BJ (cell line): ENCODE measurements at regions not wholly inside any gene's neighbourhood (a gene's known extent, or its start where the extent isn't known, plus 50 kb on each side); places are given as distances from the start of the nearest gene placed in this dataset.

Source experiments
- CTCF ChIA-PET: fragments of 350-600 bp; formaldehyde crosslinking; extraction: SDS; loops from one replicate; lab custom pipeline; 2021; ENCODE audit warnings: antibody characterized with exemption, inconsistent platforms; lab: Yijun Ruan, JAX
- POLR2A ChIA-PET: fragments of 300-600 bp; sonication (Branson Sonifier 250); formaldehyde crosslinking; extraction: SDS; loops from one replicate; lab custom pipeline; 2021; ENCODE audit warnings: antibody characterized with exemption; lab: Charles Lee
- DNase-seq: peaks from one replicate; pipeline ENCODE4 v3.0.0-alpha.2; 2011; ENCODE audit warnings: low read depth
- H3K27me3 ChIP-seq: 2 replicates; pipeline ENCODE4 v1.6.0; 2011; ENCODE audit warnings: low read length; ENCODE audit not compliant: control insufficient read depth, insufficient read depth
- H3K36me3 ChIP-seq: 2 replicates; pipeline ENCODE4 v1.5.1; 2011; ENCODE audit warnings: low read length; ENCODE audit not compliant: control insufficient read depth, insufficient read depth
- H3K4me3 ChIP-seq: 2 replicates; pipeline ENCODE4 v1.5.1; 2011; ENCODE audit warnings: low read depth, mild to moderate bottlenecking, control low read depth, low read length
- CTCF ChIP-seq: IDR thresholded peaks from 2 replicates; pipeline ENCODE4 v1.5.1; 2011; ENCODE audit warnings: low read depth, mild to moderate bottlenecking, control low read depth, inconsistent platforms, low read length, moderate library complexity; ENCODE audit not compliant: insufficient read depth

GRCh38 chr15:26073430-26074333, 210.6 kb upstream of the ATP10A start:
- Histone ChIP-seq H3K36me3 (no peaks in the 10 kb centered on the region), H3K4me3 (no peak overlapping the region), H3K27me3 (no peaks in the 10 kb centered on the region)
- no peak for DNase-seq
- no peak for TF ChIP-seq CTCF
- ChIA-PET POLR2A (no interaction called here), CTCF (no interaction called here)

GRCh38 chr15:26070095-26070532, 207.0 kb upstream of the ATP10A start:
- CTCF ChIA-PET, result interaction anchor here (0.7 to 1.0 kb wide), 2 partner anchors 12 to 14 kb away, joined by 3 read pairs; no protein-coding TSS in a partner anchor

GRCh38 chr15:26069231-26069641, 206.1 kb upstream of the ATP10A start:
- Histone ChIP-seq H3K4me3 (no peak overlapping the region), H3K27me3 (no peaks in the 10 kb centered on the region), H3K36me3 (no peaks in the 10 kb centered on the region)
- ChIA-PET POLR2A (no interaction called here), CTCF (interaction anchor here (1.0 kb wide), 1 partner anchor 12 kb away, joined by 3 read pairs; no protein-coding TSS in a partner anchor)
- TF ChIP-seq CTCF, result no peak
- no peak for DNase-seq

More at GRCh38 chr15:26070095-26070532, 207.0 kb upstream of the ATP10A start:
- POLR2A ChIA-PET, result no interaction called here
- H3K27me3 ChIP-seq, result no peaks in the 10 kb centered on the region
- no peaks in the 10 kb centered on the region for H3K36me3 ChIP-seq
- no peak overlapping the region for H3K4me3 ChIP-seq
- TF ChIP-seq CTCF, result no peak
- DNase-seq, result no peak

GRCh38 chr15:26066896-26067295, 203.8 kb upstream of the ATP10A start:
- ChIA-PET CTCF (no interaction called here), POLR2A (no interaction called here)
- Histone ChIP-seq H3K27me3 (peaks cover 2% of the 10 kb centered on the region; the same call in 1 of the 2 replicates), H3K36me3 (no peaks in the 10 kb centered on the region), H3K4me3 (no peak overlapping the region)
- no peak for DNase-seq
- TF ChIP-seq CTCF, result no peak

- H3K36me3 ChIP-seq, result no peaks in the 10 kb centered on the region
- TF ChIP-seq CTCF, result no peak
- POLR2A ChIA-PET, result no interaction called here
- CTCF ChIA-PET, result no interaction called here
- H3K4me3 ChIP-seq, result no peak overlapping the region
- peaks cover 2% of the 10 kb centered on the region; the same call in 1 of the 2 replicates for H3K27me3 ChIP-seq
- DNase-seq, result no peak
Measured at GRCh38 chr15:26065723-26066122, 202.6 kb upstream of the ATP10A start.
